Astrocyte (in vitro differentiated cells and primary cell): ENCODE measurements at regions not wholly inside any gene's neighbourhood (a gene's known extent, or its start where the extent isn't known, plus 50 kb on each side); places are given as distances from the start of the nearest gene placed in this dataset.

Source experiments
- CTCF ChIP-seq: IDR thresholded peaks from 2 replicates; pipeline ENCODE4 v1.5.1; 2011; ENCODE audit warnings: low read depth, mild to moderate bottlenecking, inconsistent platforms, low read length, moderate library complexity; ENCODE audit not compliant: insufficient read depth
- EZH2 ChIP-seq: IDR thresholded peaks from 2 replicates; pipeline ENCODE4 v1.6.1; 2012; ENCODE audit warnings: mild to moderate bottlenecking, low read length, inconsistent platforms; ENCODE audit not compliant: insufficient read depth

- TF ChIP-seq CTCF (no peak), EZH2 (no peak)
Measured at GRCh38 chr2:128782411-128783192, 463.9 kb upstream of the HS6ST1 start.
